Activated naive CD4-positive, alpha-beta T cell treated with anti-CD3 and anti-CD28 coated beads for 36 hours (primary cell): ENCODE measurements at regions not wholly inside any gene's neighbourhood (a gene's known extent, or its start where the extent isn't known, plus 50 kb on each side); places are given as distances from the start of the nearest gene placed in this dataset.

ENCODE experiments used
- CTCF ChIA-PET: fragments of 350-600 bp; sonication (Branson Sonifier 250); formaldehyde crosslinking; loops from one replicate; lab custom pipeline; 2021; ENCODE audit warnings: antibody characterized with exemption; lab: Charles Lee
- DNase-seq: peaks from one replicate; pipeline ENCODE4 v3.0.0-alpha.2; 2020
- H3K27ac Mint-ChIP-seq: one replicate; pipeline ENCODE4 v1.8.0; 2021; ENCODE audit warnings: mild to moderate bottlenecking, mixed read lengths
- H3K27me3 Mint-ChIP-seq: one replicate; pipeline ENCODE4 v1.8.0; 2021; ENCODE audit warnings: low read depth, mixed read lengths
- H3K36me3 Mint-ChIP-seq: one replicate; pipeline ENCODE4 v1.8.0; 2021; ENCODE audit warnings: low read depth, mixed read lengths
- H3K4me1 Mint-ChIP-seq: one replicate; pipeline ENCODE4 v1.8.0; 2021; ENCODE audit warnings: low read depth, mixed read lengths
- H3K4me3 Mint-ChIP-seq: one replicate; pipeline ENCODE4 v1.8.0; 2021; ENCODE audit warnings: mild to moderate bottlenecking, moderate library complexity, mixed read lengths
- H3K9me3 Mint-ChIP-seq: one replicate; pipeline ENCODE4 v1.8.0; 2021; ENCODE audit warnings: mixed read lengths
- intact Hi-C: fragments of 100-400 bp; cut with micrococcal nuclease; formaldehyde crosslinking; loops from one replicate; pipeline ENCODE4 v1.15.1; 2023

DNA sequence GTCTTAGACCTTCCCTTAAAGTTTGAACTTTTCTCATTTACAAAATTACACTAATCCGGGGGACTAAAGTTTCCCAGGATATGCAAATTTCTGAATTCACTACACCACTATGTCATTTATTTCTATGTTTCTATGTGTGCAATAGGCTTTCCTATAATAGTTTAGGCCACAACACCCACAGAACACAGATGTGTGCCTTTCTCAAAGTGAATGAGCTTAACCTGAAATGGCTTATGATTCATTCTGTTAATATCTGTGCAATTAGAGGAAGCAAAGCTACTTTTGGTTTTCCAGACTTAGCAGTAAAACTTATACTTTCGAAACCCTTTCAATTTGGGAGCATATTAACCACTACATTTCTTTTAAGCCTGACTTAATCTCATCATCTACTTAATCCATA, 748.1 kb downstream of the GBE1 start:
- peaks cover 19% of the 10 kb centered on the region for H3K9me3 Mint-ChIP-seq
- H3K4me3 Mint-ChIP-seq, result no peak overlapping the region
- no peaks in the 10 kb centered on the region for H3K36me3 Mint-ChIP-seq
- intact Hi-C loops, result no loop called here
- H3K4me1 Mint-ChIP-seq, result no peaks in the 10 kb centered on the region
- no peak overlapping the region for H3K27ac Mint-ChIP-seq
- H3K27me3 Mint-ChIP-seq, result no peaks in the 10 kb centered on the region
- CTCF ChIA-PET, result no interaction called here
- DNase-seq, result no peak

DNA sequence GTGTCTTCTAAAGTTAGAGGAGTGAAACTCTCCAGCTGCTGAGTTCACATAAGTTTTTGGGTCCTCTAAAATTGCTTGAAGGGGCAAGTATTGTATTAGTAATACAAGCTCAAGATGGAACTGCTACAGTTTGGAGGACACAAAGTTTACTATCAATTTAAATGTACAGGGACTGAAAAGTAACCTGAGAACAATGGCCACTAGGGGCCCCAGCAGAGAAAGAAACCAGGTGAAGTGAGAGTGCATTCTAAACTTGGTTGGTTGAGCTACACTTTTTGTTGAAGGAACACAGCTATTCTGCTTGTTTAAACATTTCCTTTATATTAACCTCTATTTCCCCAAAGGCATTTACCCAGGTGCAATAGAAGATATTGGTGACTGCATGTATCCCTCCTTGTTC, 755.5 kb downstream of the GBE1 start:
- no peak overlapping the region for H3K27ac Mint-ChIP-seq
- CTCF ChIA-PET, result no interaction called here
- DNase-seq, result no peak
- H3K36me3 Mint-ChIP-seq, result no peaks in the 10 kb centered on the region
- H3K4me3 Mint-ChIP-seq, result no peak overlapping the region
- no peaks in the 10 kb centered on the region for H3K27me3 Mint-ChIP-seq
- intact Hi-C loops, result no loop called here
- H3K9me3 Mint-ChIP-seq, result peaks cover 10% of the 10 kb centered on the region
- H3K4me1 Mint-ChIP-seq, result no peaks in the 10 kb centered on the region

DNA sequence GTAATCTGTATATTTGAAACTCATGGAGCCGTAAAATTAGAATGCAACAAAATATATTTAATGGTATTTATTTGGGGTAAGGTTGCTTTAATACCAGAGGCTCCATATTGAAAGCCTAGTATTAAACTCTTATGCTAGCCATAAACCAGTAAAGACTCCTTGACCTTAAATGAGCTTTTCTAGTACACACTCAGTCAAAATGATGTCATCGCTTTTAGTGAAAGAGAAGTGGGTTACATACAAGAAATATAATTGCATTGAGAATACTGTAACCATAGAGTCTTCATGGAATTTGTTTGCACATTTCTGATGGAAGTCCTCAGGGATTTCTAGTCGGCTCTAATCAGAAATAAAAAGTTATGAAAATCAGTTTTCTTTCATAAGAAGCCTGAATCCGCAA, 757.6 kb downstream of the GBE1 start:
- Mint-ChIP-seq H3K27me3 (no peaks in the 10 kb centered on the region), H3K4me1 (no peaks in the 10 kb centered on the region), H3K36me3 (no peaks in the 10 kb centered on the region), H3K4me3 (no peak overlapping the region), H3K9me3 (peaks cover 6% of the 10 kb centered on the region), H3K27ac (no peak overlapping the region)
- intact Hi-C loops, result no loop called here
- CTCF ChIA-PET, result no interaction called here
- no peak for DNase-seq

DNA sequence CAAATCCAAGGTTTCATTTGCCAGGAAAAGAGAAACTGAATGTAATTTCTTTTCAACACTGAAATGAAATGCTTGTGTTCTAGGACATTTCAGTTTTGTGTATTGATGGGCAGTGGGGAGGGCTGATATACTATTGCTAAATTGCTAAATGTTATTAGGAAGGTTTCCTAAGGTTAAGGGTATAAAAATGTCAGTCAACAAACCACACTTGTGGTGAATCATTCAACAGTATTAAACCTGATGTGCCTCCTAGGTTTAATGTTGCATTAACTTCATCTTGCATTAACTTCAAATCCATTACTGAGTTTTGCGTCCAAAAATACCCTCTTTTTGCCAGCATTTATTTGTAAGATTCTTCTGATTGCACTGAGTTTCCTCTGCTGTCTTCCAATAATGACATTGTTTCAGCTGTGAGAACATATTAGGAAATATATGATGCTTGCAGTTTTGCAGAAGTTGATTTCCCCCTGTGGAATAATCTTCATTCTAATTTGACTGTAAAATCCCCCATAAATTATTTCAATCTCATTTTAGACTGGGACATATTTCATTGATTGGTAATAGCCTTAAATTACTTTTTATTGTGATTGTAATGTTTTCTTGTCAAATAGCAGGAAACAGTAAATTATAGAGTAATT, 758.3 kb downstream of the GBE1 start:
- Mint-ChIP-seq H3K27me3 (no peaks in the 10 kb centered on the region), H3K36me3 (no peaks in the 10 kb centered on the region), H3K27ac (no peak overlapping the region), H3K4me1 (no peaks in the 10 kb centered on the region), H3K9me3 (peaks cover 6% of the 10 kb centered on the region), H3K4me3 (no peak overlapping the region)
- DNase-seq, result no peak
- CTCF ChIA-PET, result no interaction called here
- intact Hi-C loops, result no loop called here

DNA sequence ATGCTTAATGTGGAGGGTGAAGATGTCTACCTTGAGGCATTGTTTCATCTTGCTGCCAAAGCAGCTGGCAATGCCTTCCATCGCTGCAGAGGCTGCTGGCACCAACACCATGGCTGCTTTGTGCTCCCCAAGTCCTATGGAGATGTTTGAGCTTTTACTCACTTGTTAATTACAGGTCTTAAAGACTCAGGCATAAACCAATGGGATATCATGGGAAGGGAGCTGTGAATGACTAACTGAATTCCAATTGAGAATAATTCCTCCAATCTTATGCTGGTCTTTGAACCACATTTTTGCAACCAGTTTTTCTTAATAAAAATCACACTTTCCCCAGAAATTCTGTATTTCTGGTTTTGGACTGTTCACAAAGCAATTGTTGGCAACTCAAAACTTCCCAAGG, 762.0 kb downstream of the GBE1 start:
- intact Hi-C loops, result no loop called here
- H3K4me1 Mint-ChIP-seq, result no peaks in the 10 kb centered on the region
- no peak overlapping the region for H3K27ac Mint-ChIP-seq
- no peak overlapping the region for H3K4me3 Mint-ChIP-seq
- no peaks in the 10 kb centered on the region for H3K27me3 Mint-ChIP-seq
- H3K36me3 Mint-ChIP-seq, result no peaks in the 10 kb centered on the region
- CTCF ChIA-PET, result no interaction called here
- DNase-seq, result no peak
- H3K9me3 Mint-ChIP-seq, result peaks cover 4% of the 10 kb centered on the region

DNA sequence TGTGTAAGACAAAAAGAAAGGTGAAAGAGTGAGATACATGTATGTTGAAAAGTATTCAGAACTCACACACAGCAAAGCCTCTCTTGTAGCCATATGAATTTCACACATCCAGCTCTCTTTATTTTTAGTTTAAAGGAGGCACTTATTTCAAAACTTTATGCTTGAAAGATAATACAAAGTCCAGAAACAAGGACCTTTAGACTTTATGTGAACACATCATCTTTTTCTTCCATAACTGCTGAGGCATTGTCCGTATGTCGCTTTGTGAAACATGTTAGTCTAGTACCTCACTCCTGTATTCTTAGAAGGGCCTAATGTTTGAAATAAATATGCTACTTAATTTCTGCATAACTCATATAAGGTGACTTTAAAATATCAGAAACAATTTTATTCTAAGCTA, 763.4 kb downstream of the GBE1 start:
- no peak for DNase-seq
- Mint-ChIP-seq H3K9me3 (peaks cover 4% of the 10 kb centered on the region), H3K27ac (no peak overlapping the region), H3K36me3 (no peaks in the 10 kb centered on the region), H3K4me3 (no peak overlapping the region), H3K27me3 (no peaks in the 10 kb centered on the region), H3K4me1 (no peaks in the 10 kb centered on the region)
- intact Hi-C loops, result no loop called here
- CTCF ChIA-PET, result no interaction called here

DNA sequence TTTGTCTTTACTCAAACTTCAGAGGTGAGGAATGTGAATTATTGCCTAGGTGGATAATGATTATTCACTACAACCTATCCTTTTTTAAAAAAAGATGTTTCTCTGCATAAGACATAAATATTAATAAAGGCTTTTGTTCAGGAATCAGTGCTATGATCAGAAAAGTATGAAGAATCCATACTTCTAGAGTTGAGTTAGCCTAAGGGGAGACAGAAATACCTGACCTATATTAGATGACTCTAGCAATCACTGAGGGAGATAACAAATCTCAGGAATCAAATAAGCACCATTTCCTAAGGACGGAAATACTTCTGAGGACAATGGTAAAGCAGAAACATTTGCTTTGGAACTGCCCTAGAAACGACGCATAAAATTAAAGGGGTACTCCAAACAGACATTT, 763.8 kb downstream of the GBE1 start:
- H3K9me3 Mint-ChIP-seq, result peaks cover 4% of the 10 kb centered on the region
- H3K4me3 Mint-ChIP-seq, result no peak overlapping the region
- CTCF ChIA-PET, result no interaction called here
- no peak for DNase-seq
- intact Hi-C loops, result no loop called here
- H3K27me3 Mint-ChIP-seq, result no peaks in the 10 kb centered on the region
- no peaks in the 10 kb centered on the region for H3K36me3 Mint-ChIP-seq
- H3K27ac Mint-ChIP-seq, result no peak overlapping the region
- H3K4me1 Mint-ChIP-seq, result no peaks in the 10 kb centered on the region

DNA sequence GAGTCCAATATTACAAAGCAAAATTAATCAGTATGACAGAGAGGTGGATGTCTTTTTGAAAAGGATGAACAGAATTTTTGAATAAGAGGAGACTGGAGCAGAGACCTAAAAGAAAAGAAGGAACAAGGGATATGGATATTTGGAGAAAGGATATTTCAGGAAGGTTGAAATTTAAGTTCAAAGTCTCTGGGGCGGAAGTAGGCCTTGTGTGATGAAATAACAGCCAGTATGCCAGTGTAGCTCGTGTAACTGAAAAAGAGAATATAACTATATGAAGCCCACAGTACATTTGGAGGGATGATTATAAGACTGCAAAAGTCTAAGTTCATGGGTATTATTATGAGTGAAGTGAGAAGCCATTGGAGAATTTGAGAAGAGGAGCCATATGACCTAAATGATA, 766.7 kb downstream of the GBE1 start:
- DNase-seq, result no peak
- no peaks in the 10 kb centered on the region for H3K36me3 Mint-ChIP-seq
- peaks cover 10% of the 10 kb centered on the region for H3K9me3 Mint-ChIP-seq
- H3K27ac Mint-ChIP-seq, result no peak overlapping the region
- CTCF ChIA-PET, result no interaction called here
- intact Hi-C loops, result no loop called here
- no peaks in the 10 kb centered on the region for H3K4me1 Mint-ChIP-seq
- no peaks in the 10 kb centered on the region for H3K27me3 Mint-ChIP-seq
- H3K4me3 Mint-ChIP-seq, result no peak overlapping the region

DNA sequence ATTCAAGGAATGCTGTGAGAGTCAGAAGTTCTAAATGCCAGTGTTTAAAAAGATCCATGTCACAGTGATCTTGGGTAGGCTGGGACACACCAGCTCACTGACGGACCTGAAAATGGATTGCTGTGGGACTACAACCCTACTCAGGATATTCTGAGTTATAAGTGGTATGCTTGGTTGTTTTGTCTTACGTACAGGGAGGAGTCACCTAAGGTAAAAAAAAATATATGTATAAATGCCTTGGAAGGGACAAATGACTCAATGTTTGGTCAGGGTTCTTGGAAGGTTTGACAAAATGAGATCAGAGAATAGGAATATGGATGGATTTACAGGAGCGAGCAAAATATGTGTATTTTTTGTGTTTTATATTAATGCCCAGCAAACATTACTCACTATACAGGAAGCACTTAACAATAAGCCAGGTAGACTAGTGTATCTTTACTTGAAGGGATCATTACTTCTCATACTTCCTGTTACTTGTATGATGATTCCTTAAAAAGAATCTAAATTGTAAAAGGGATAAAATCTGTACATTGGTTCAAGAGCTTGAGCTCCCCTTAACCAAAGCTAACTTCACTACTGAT, 767.3 kb downstream of the GBE1 start:
- H3K27ac Mint-ChIP-seq, result no peak overlapping the region
- intact Hi-C loops, result no loop called here
- H3K4me1 Mint-ChIP-seq, result no peaks in the 10 kb centered on the region
- DNase-seq, result no peak
- CTCF ChIA-PET, result no interaction called here
- H3K4me3 Mint-ChIP-seq, result no peak overlapping the region
- H3K27me3 Mint-ChIP-seq, result no peaks in the 10 kb centered on the region
- no peaks in the 10 kb centered on the region for H3K36me3 Mint-ChIP-seq
- H3K9me3 Mint-ChIP-seq, result peaks cover 10% of the 10 kb centered on the region

DNA sequence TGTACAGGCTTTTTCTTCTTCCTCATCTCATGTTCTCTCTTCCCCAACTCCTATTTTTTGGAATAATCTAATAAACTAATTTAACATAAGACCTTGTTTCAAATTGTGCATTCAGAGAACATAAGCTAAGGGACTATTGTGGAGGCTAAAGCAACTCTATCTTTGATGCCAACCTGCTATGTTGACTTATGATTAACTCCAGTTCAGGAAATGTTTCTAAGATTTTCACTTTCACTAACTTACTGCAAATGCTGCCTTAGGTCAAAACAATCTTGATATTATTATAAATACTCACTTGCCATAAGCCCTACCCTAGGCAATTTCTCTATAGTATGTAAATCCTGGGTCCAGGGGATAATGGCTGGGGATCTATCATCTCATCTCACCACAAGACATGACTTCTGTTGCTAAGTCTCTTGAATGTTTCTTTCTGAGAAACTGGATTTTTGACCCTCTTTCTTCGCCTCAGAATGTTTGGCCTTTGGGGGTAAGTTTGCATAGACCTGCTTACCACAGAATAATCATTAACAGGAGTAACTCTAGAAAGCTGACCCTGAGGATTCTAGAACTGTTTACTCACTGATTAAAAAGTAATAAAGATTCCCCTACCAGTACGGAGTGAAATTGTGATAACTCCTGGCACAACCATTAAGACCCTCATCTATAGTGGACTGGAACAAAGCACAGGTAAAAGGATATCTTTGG, 768.1 kb downstream of the GBE1 start:
- H3K4me3 Mint-ChIP-seq, result no peak overlapping the region
- intact Hi-C loops, result no loop called here

DNA sequence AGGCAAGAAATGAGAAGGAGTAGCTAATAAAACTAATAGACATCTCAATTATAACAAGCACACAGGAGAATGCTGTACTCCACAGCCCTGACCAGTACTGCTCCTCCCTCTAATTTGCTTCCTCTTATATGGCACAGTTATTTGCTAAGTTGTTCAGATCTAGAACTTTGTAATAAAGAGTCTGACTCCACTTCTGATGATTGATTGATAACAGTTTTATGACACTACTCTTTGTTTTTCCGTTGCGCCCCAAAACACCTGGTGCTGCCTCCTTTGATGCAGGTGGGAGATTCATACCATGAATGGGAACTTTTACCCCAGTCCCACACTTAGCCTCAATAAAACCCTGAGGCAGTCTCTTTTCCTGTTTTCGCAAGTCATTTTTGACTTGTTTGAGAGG, 777.7 kb downstream of the GBE1 start:
- Mint-ChIP-seq H3K27me3 (no peaks in the 10 kb centered on the region), H3K27ac (no peak overlapping the region), H3K9me3 (peaks cover 9% of the 10 kb centered on the region), H3K36me3 (no peaks in the 10 kb centered on the region), H3K4me1 (no peaks in the 10 kb centered on the region), H3K4me3 (no peak overlapping the region)
- intact Hi-C loops, result no loop called here
- CTCF ChIA-PET, result no interaction called here
- no peak for DNase-seq

More for the DNA sequence above, 768.1 kb downstream of the GBE1 start:
- no peak for DNase-seq
- no peaks in the 10 kb centered on the region for H3K27me3 Mint-ChIP-seq
- H3K9me3 Mint-ChIP-seq, result peaks cover 10% of the 10 kb centered on the region
- H3K36me3 Mint-ChIP-seq, result no peaks in the 10 kb centered on the region
- CTCF ChIA-PET, result no interaction called here
- no peak overlapping the region for H3K27ac Mint-ChIP-seq
- no peaks in the 10 kb centered on the region for H3K4me1 Mint-ChIP-seq

DNA sequence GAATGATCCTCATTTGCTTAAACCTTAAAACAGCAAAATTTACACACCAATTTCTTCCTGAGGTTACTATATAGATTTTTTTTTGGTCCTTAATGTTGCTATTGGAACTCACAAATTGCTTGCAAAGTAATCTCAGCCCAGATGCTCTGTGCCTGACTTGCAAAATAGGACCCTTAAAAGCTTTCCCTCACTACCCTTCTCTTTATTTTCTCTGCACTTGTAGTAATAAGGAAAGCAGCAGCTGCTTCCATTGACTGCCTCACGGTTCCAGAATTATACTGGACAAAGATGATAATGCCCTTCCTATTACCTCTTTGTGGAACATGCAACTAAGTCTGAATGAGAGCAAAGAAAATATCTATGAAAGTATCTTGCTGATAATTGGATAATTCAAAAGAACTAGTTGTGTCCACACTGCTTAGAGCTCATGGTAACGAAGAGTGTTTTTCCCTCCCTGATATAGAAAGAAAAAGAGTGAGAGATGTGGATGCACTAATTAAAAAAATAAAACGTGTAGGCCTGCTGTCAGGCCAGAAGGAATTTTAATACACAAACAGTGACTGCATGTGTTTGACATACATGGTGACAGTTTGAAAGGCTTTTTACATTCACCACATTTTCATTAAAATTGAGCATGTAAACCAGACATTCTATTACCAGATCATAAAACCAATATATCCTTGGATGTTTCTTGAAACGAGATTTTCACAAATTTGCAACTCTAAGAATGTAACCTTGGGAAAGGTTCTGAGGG, 783.1 kb downstream of the GBE1 start:
- intact Hi-C loops, result no loop called here
- Mint-ChIP-seq H3K36me3 (no peaks in the 10 kb centered on the region), H3K27me3 (no peaks in the 10 kb centered on the region), H3K27ac (no peak overlapping the region), H3K4me1 (no peaks in the 10 kb centered on the region), H3K4me3 (no peak overlapping the region), H3K9me3 (peaks cover 13% of the 10 kb centered on the region)
- CTCF ChIA-PET, result no interaction called here
- no peak for DNase-seq
